GM19099 (cell line): ENCODE measurements at regions not wholly inside any gene's neighbourhood (a gene's known extent, or its start where the extent isn't known, plus 50 kb on each side); places are given as distances from the start of the nearest gene placed in this dataset.

Experiments
- POLR2A ChIP-seq: IDR thresholded peaks from 3 replicates; pipeline ENCODE4 v1.6.1; 2011; ENCODE audit warnings: low read depth; ENCODE audit not compliant: insufficient read length; ENCODE audit errors: extremely low read depth

DNA sequence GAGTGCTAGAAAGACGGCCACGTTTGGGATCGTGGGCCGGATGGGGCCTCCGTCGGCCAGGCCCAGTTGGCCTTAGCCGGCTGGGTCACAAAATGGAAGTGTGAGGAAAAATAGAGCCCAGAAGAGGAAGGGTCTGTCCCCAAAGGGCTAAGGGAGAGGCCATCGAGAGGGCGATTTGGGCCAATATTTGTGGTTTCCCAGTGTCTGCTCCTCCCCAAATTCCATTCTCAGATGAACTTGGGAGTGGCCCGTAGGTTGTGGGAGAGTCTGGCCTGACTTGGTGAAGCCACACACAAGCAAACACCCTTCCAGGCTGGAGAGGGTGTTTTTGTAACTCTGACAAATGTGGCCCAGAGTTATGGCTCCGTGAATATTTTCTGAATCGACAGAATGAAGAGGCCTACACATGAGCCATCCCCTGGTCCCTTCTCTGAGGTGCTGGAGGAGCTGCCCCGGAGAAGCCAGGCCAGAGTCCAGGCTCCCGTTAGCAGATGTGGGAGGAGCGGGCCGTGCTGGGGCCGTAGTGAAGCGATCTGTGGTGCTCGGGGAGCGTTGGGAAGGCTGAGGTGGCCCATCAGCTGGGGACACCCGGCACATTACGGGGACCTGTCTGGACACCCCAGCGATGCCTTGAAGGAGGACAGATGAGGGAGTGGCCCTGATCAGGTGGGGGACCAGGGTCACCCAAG lies 73.5 kb upstream of the PPARA start:
- TF ChIP-seq POLR2A, result no peak

DNA sequence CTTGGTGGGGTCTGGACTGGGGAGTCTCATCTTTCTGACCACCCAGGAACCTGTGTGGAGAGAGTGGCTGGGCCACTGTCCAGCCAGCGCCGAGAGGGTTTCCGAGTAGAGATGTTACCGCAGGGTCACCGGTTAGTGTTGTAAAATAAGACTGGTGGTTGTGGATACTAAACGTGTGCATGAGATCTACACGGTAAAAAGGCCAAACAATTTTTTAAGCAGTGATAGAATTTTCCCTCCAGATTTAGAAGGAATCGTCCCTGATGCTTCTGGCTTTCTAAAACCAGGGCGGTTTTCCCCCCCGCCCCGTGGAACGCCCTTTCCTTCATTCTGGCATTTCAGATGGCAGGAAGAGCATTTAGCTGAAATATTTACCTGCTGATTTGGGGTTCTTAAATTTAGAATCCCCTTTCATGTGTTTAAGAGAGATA lies 72.6 kb upstream of the PPARA start:
- TF ChIP-seq POLR2A, result no peak

DNA sequence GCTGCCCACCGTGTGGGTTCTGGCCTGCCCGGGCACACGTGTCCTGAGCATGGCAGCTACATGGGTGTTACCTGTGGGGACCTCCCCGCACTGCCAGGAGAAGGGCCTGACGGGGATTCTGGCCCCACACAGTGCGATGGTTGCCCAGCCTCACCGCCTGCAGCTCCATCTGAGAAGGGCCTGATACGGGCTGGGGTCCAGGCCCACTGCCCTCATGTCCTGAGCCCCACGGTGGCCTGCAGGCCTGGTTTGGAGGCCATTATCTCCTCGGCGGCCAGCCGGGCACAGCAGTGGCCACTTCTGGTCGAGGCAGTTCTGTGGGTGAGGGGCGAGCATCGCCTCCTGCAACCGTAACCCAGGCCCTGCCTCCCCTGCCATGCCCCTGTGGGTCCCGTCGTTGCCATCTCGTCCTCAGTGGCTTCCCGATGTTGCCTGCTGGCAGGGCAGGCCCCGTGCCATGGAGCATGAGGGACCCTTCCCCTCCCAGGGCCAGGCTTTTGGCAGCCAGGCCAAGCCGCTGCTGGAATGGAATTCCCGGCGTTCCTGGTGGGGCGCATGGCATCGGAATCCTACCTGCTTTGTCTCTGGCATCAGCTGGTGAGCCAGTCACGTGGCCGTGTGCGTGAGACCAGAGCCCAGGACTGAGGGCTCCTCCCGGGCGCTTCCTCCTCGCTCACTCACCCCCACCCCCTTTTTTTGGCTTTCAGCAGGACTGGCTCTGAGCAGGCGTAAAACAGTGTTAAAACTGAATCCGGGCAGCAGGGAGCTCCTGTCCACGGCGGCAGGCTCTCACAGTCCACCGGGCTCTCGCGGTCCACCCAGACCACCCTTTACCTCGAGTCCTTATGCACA lies 71.9 kb upstream of the PPARA start:
- no peak for TF ChIP-seq POLR2A

DNA sequence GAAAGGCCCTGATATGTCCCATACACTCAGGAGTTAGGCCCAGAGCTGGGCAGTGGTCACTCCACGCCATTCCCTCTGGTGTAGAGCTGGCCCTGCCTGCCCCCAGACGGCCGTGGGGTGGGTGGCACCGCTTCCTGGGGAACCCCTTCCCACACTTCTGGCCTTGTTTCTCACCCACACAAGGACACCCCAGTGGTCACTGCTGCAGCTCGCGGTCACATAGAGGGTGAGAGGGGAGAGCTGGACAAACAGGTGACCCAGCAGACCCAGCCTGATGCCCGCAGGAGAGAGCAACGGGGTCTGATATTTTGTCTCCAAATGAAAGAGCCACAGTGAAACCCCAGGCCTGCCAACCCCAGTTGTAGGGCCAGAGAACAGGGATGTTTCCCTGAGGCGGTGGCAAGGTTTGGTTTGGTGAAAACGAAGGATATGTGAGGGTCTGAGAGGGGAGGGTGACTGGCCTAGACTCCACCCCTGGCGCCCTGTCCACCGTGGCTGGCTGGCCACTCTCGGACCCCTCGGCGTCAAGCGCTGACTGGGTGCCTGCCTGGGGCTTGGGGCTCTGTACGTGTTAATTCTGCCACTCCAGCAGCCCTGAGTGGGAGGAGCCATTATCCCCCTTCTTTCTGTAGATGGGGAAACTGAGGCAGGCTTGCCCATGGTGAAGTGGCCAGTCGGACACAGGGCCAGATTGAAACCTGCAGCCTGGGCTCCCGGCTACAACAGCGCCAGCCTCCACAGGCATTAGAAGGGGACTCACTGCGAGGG lies 71.0 kb upstream of the PPARA start:
- no peak for TF ChIP-seq POLR2A

DNA sequence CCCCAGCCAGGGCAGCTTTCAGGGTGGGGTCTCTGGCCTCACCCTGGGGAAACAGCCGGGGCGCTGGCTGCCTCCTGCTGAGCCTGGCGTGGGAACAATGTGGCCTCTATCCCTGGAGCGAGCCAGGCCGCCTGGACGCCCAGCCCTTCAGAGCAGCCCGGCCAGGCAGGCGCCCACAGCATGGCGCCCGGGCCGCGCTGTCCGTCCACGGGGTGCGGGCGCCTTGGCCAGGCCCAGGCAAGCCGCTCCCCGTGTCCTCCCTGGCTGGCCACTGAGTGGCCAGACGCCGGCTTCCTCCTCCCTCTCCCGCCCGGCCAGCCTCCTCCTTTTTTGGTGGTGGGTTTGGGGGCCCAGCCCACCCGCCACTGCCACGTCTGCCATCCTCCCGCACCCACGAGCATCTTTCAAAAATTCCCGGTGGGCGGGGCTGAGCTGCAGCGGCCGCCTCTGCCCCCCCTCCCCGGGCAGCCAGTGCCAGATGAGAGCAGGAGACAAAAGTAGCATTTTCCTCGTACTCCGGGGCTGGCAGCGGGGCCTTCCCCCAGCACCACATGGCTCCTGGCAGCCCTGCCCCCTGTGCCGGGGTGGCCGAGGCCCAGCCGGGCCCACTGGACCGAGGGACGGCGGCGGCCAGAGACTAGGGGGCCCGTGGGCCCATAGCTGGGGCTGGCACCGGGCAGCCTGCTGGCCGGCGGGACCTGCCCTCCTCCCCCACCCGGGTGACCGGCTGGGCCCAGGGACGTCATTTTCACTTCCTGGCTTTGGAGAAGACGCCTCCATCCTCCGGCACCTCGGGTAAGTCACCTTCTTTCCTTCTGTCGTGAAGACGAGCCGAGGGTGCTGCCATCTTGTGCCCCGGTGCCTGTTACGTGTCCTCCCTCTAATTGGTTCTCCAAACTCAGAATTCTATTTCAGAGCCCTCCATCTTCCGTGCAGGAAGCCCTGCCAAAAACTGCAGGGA lies 70.2 kb upstream of the PPARA start:
- TF ChIP-seq POLR2A, result no peak

DNA sequence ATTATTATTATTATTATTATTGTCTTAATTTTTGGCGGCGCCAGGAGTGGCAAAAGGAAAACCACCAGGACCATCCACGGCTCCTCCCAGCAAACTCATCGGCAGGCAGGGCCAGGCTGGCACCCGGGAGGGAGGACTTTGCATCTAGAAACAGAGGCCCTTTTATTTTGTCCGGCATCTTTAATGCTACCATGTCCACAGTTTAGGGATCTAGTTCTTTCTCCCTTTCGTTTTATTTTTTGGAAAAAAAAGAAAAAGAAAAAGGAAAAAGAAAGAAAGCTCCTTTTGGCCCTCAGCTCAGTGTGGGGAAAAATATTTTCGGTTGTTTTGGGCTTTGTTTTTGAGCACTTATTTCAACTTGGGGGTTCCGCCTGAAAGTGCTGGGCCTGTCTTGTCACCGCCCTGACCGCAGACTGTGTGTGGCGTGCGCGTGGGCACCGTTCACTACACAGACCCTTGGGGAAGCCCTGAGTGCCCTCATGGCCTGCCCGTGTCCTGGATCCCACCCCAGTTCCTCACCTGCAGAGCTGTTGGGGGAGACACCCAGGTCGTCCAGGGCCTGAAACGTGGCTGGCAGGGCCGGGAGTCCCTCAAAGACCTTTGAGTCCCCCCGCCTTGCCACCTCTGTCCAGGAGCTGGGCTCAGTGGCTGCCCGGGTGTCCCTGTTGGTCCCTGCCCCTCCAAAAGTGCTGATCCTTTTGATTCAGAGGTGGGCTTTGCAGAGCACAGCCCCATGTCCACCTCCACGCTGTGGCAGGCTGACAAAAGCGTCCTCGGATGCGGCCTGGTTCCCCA lies 69.1 kb upstream of the PPARA start:
- no peak for TF ChIP-seq POLR2A

DNA sequence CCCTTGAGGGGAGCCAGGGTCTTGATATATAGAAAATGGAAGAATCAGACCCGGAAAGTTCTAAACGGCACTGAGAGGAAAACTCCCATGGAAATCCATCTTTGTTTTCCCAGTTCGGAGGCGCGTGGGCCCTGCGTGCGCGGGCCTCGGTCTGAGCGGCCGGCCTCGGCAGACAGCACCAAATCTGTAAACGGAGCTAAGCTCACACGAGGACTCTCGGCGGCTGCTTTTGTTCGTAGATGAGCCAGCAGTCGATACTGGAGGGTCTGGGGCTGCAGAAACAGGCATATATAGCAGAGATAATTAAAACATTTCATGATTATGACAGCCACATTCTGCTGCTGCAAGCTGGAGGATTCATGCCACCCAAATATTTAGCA lies 68.5 kb upstream of the PPARA start:
- no peak for TF ChIP-seq POLR2A

DNA sequence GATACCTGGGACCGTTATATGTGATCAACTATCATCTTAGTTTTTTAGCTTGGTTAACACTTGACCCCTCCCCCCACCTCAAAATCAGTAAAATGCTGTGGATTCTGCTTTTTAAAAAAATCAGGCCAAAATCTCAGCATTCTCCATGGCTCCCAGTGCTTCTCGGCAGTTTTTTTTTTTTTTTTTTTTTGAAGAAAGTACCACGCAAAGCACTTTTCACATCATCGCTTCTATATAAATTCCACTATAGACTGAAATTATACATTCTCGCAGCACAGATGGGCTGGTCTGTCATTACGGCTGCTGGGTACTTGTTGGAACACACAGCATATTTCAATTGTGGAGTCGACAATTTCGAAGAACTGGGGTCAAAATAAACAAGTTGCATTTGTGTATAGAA lies 67.7 kb upstream of the PPARA start:
- no peak for TF ChIP-seq POLR2A

DNA sequence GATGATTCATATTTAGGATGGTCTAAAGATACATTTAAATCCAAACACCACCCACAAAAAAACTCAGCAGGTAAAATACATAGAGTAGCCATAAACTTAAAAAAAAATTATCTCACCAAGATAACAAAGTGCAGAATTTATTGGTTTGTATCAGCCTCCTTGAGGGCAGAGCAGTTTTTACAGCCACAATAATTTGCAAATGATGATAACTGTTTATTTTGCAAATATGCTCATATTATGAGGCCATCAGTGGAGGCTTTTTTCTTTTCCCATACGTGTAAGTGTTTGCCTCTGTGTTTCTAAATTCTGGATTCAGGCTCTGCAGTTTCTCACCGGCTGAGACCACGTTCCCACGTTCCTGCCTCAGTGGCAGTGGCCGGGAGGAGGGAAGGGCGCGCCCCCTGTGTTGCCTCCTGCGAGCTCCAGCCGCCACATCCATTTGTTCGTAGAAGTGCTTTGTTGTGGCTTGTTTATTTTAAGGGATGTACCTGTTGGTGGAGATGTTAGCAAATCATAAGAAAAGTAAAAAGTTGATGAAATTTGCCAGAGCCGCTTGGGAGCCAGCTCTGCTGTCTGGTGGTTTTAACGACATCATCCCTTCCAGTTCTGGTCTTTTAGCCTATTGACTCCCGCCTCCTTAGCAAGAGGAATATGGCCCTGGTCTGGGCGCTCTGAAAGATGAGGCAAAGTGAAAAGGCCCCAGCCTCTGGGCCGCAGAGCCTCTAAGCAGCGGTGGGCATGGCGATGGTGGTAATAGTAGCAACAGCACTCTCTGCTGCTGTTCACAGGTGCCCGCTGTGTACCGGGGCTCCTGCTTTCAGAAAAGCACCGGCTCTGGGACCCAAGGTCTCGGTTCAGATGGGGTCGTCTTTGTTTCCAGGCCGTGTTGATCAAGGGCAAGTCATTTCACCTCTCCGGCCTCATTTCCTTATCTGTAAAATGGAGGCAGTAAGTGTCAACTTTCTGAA lies 66.7 kb upstream of the PPARA start:
- TF ChIP-seq POLR2A, result no peak

DNA sequence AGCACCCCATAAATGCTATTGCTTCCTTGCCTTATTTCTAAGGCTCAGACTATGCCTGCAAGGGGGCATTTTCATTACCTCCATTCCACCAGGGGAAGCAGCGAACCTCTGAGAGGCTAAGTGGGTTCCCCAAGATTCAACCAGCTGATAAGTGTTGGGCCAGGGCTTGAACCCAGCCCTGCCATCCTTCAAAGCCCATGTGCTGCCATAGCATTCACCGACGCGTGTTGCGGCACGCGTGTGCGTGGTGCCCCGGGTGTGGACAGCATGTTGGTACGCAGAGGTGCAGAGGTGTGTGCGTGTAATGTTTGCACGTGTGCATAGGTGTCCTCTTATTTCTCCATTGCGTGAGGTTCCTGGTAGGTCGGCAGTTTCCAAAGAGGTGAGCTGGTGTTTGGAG lies 66.0 kb upstream of the PPARA start:
- no peak for TF ChIP-seq POLR2A

DNA sequence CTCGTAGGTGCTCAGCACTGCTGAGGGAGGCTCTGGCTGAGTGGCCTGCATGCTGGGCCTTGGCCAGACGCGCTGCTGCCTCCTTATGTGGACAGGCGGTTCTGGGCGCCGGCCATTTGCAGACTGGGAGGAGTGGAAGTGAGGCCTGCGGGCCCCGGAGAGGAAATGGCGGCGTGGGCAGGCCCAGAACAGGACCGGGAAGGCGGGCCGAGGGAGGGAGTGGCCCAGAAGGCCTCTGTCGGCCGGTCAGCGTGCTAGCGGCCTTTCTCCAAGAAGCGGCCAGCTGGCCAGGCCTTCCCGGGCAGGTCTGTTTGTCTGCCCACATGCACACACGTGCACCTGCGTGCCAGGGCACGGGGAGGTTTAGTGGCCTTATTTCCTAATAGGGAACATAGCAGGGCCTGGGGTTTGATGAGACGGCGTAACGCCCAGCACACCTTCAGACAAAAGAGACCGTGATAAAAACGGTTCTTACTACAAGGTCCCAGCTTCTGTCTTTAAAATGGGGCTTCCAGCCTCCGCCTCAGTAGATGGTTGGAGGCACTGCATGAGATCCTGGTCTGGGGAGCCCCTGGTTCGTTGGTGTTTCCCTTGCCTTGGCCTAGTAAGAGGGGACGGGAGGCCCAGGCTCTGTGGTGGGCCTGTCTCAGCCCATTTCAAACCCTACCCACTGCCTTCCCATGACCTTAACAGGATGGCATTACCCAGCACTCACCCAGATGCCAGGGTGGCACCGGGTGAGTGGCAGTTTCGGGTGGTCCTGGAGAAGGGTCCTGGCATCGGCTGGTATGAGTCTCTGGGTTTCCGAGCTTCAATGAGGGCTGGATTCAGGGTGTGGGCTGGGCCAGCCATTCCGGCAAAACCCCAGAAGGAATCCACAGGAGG lies 65.1 kb upstream of the PPARA start:
- TF ChIP-seq POLR2A, result no peak

DNA sequence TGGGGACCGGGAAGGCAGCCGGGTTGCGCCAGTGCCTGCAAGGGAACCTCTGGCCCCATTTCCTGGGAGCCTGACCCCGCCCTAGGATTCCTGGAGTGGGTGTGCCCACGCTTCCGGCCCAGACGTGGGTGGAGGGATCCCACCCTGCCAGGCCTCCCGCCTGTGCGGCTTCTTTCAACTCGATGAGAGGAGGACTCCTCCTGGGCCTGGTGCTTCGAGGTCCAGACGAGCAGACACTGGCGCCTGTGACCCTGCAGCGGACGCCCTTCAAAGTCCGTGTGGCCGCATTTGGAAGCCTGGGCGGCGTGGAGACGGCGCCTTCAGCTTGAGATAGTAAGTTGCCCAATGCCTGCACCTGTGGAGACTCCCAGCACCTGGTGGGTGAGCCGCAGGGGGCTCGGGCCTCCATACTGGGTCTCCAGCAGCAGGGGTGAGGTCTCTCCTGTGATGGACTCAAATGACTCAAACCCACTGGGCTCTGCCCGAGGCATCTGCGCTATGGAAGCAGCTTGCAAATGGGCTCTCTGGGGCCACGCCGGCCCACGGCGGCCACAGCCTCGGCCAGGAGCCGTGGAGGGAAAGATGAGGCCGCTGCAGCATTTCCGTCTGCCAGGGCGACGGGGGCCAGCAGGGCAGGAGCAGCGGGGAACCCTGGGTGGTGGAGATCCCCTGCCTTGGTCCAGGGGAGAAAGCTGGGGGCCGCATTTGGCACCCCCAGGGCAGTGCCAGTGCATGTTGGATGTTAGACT lies 64.3 kb upstream of the PPARA start:
- TF ChIP-seq POLR2A, result no peak
